K562 (cell line): ENCODE measurements at regions not wholly inside any gene's neighbourhood (a gene's known extent, or its start where the extent isn't known, plus 50 kb on each side); places are given as distances from the start of the nearest gene placed in this dataset.

ENCODE experiments used
- BRF2 ChIP-seq: IDR thresholded peaks from 3 replicates; pipeline ENCODE4 v1.6.1; 2011; ENCODE audit warnings: borderline replicate concordance, mild to moderate bottlenecking; ENCODE audit not compliant: insufficient read length, insufficient read depth
- MEF2A ChIP-seq: IDR thresholded peaks from 2 replicates; pipeline ENCODE4 v1.6.1; 2011; ENCODE audit warnings: low read depth, mild to moderate bottlenecking, low read length, moderate library complexity; ENCODE audit not compliant: control insufficient read depth
- NCOR1 ChIP-seq: fragments of 450-650 bp; IDR thresholded peaks from 2 replicates; pipeline ENCODE4 v1.6.1; 2016; ENCODE audit warnings: mild to moderate bottlenecking, moderate library complexity
- POLR2A ChIP-seq: fragments of 450-650 bp; conservative IDR thresholded peaks from 2 replicates; pipeline ENCODE4 v1.6.1; 2016
- RBFOX2 ChIP-seq: fragments of 200-400 bp; formaldehyde crosslinking; IDR thresholded peaks from 2 replicates; pipeline ENCODE4 v1.6.1; 2017; ENCODE audit warnings: low read depth, mild to moderate bottlenecking, low read length, moderate library complexity
- SIN3A ChIP-seq, 2 experiments: fragments of 150-350 bp in 1 of 2; IDR thresholded peaks; 2 replicates each; pipeline ENCODE4 v1.6.1; 2011 to 2016; ENCODE audit warnings: borderline replicate concordance in 2 of 2, low read depth in 2 of 2, low read length in 2 of 2, mild to moderate bottlenecking in 2 of 2, moderate library complexity in 2 of 2; ENCODE audit not compliant: control insufficient read depth in 1 of 2
- ZBTB7A ChIP-seq: IDR thresholded peaks from 2 replicates; pipeline ENCODE4 v1.6.1; 2011; ENCODE audit warnings: low read depth, mild to moderate bottlenecking, low read length, moderate library complexity, borderline replicate concordance; ENCODE audit not compliant: control insufficient read depth
- ZNF124 ChIP-seq: sonication (generic); formaldehyde crosslinking; IDR thresholded peaks from 2 replicates; pipeline ENCODE4 v1.8.1; 2022; ENCODE audit warnings: missing genetic modification reagents
- TF ChIP-seq, protein P1 (sequence below): conservative IDR thresholded peaks from 2 replicates; pipeline ENCODE4 v1.6.1; 2011; ENCODE audit warnings: low read depth, mild to moderate bottlenecking, low read length; ENCODE audit not compliant: control insufficient read depth

GRCh38 chr1:99520121-99520520 is 125.8 kb upstream of the PALMD start:
- TF ChIP-seq, protein P1, sequence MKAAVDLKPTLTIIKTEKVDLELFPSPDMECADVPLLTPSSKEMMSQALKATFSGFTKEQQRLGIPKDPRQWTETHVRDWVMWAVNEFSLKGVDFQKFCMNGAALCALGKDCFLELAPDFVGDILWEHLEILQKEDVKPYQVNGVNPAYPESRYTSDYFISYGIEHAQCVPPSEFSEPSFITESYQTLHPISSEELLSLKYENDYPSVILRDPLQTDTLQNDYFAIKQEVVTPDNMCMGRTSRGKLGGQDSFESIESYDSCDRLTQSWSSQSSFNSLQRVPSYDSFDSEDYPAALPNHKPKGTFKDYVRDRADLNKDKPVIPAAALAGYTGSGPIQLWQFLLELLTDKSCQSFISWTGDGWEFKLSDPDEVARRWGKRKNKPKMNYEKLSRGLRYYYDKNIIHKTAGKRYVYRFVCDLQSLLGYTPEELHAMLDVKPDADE = no peak
- TF ChIP-seq NCOR1 = no peak
- TF ChIP-seq POLR2A = no peak
- TF ChIP-seq ZBTB7A = no peak
- TF ChIP-seq BRF2 = no peak
- TF ChIP-seq ZNF124 (CRISPR knock-in tag) = no peak
- no peak for TF ChIP-seq MEF2A
- TF ChIP-seq RBFOX2 = no peak
- no peak for TF ChIP-seq SIN3A (IDR thresholded peaks at IDR 0.05; ENCODE audit: borderline replicate concordance in 2 of 2, control insufficient read depth in 1 of 2, low read depth in 2 of 2, low read length in 2 of 2)
